Right kidney (tissue), 1 donor: ENCODE measurements at regions not wholly inside any gene's neighbourhood (a gene's known extent, or its start where the extent isn't known, plus 50 kb on each side); places are given as distances from the start of the nearest gene placed in this dataset.
"Not testable (repeated sequence)": the region's sequence is repeated elsewhere in the genome, so short reads cannot be mapped to it uniquely, and the experiment has no call there.

Experiments
- DNase-seq: peaks from one replicate; pipeline ENCODE4 v3.0.0-alpha.2; 2016

- DNase-seq, result no peak
Measured at GRCh38 chr4:111417521-111417920, 727.7 kb upstream of the FAM241A start.

- no peak for DNase-seq
Measured at GRCh38 chr4:111433441-111433840, 711.8 kb upstream of the FAM241A start.

DNA sequence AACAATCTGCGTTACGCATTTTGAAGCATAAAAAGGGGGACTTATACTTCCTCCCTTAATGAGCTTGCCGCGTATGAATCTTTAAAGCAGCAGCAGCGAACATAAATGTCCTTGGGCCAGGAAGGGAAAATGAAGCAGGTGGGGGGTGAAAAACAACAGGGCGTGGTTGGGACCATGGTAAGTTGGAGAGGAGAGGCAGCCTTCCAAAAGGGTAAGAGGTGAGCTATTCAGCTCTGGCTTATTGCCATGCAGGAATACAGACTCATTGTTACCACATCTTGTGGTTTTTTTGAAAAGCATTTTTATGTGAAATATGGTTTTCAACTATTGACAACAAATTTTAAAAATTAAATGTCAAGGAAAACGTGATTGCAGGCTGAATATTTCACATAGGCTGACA is 710.7 kb upstream of the FAM241A start:
- no peak for DNase-seq

- no peak for DNase-seq
Measured at GRCh38 chr4:111435986-111436744, 709.1 kb upstream of the FAM241A start.

GRCh38 chr4:111441687-111442086 is 703.6 kb upstream of the FAM241A start:
- no peak for DNase-seq

DNA sequence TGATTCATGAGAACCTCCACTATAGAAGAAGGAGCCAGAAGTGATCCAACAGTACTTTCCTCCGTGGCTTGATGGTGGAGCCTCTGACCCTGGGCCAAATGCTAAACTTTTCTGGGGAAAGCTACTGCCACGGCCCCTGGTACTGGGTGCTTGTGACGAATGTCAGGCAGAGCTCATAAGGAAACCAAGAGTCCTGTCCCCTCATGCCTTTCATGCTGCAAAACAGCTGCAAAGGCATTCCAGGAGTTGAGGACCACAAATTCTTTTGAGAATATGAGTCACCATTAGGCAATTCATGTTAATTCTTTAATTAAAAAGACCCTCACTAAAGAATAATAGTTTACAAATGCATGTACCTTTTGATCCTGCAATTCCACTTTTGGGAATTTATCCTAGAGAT is 700.4 kb upstream of the FAM241A start:
- not testable (repeated sequence) for DNase-seq

GRCh38 chr4:111449657-111450056 is 695.6 kb upstream of the FAM241A start:
- DNase-seq, result no peak

- DNase-seq, result no peak
Measured at GRCh38 chr4:111450867-111451266, 694.4 kb upstream of the FAM241A start.

- DNase-seq, result no peak
Measured at GRCh38 chr4:111453216-111453615, 692.0 kb upstream of the FAM241A start.

DNA sequence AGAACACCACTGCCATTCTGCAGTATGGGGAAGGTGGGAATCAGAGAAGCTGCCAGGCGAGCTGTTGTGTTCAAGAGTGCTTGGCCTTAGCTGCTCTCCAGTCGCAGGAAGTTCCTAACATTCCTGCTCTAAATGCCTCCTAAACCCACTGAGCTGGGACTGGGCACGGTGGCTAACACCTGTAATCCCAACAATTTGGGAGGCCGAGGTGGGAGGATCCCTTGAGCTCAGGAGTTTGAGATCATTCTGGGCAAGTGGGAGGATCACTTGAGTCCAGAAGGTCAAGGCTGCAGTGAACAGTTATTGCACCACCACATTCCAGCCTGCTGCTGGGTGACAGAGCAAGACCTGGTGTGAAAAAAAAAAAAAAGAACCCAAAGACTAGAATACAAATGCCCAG is 690.3 kb upstream of the FAM241A start:
- DNase-seq, result no peak

DNA sequence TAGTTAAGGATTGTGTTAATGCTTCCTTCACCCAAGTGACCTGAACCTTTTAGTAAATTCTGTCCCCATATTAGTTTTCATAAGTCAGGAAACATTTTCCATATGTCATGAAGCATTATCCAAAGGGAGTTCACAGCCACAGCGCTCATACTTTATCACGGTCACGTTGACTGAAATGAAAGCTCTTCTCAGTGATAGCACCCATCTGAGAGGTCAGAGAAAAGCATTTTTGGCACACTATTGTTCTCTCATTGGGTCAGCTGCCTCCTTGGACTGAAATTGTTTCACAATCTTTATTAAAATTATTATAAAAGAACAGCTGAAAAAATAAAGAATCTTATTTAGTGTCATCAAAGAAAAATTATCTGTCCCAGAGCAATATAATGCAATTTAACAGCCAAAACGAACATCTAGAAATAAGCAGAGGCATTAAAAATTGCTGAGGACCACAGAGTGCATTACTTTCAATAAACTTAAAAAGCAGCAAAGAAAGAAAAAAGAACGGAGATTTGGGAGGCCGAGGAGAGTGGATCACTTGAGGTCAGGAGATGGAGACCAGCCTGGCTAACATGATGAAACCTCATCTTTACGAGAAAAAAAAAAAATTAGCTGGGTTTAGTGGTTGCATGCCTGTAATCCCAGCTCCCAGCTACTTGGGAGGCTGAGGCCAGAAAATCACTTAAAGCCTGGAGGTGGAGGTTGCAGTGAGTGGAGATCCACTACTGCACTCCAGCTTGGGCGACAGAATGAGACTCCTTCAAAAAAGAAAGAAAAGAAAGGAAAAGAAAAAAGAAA is 680.8 kb upstream of the FAM241A start:
- DNase-seq, result no peak

GRCh38 chr4:111466811-111467604 is 678.2 kb upstream of the FAM241A start:
- no peak for DNase-seq

DNA sequence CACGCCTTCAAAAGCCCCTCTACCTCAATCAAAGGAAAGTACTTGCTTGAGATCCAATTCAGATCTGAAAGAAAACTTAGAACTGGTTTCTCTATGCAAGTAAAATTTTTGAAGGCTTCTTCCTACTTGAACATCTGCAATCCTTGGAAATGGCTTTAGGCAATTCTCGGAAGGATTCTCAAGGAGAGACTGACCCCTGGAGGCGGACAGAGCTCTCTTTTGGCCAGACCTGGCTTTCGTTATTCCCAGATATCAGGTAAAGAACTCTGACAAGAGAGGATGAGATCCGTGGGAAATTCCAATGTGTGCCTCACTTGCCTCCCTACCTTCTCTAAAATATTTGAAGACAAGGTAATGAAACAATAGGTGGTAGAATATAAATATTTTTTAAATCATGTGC is 670.3 kb upstream of the FAM241A start:
- DNase-seq, result no peak

DNA sequence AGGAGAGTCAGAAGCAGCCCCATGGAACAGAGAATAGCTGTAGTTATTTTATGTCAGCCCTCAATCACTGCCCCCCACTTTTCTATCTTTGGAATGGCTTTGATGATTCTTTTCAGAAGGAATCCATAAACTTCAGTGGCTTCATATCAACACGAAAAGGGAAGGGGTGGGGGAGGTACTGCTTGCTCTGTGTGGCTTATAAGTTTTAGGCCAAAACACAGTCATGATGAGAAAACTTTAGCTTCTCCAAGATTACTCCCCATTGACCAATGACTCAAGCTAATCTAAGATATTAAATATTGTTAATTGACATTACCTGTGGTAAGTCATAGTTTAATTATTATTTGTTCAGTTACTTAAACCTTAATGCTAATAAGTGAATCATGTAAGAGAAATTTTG is 669.6 kb upstream of the FAM241A start:
- DNase-seq, result no peak

DNA sequence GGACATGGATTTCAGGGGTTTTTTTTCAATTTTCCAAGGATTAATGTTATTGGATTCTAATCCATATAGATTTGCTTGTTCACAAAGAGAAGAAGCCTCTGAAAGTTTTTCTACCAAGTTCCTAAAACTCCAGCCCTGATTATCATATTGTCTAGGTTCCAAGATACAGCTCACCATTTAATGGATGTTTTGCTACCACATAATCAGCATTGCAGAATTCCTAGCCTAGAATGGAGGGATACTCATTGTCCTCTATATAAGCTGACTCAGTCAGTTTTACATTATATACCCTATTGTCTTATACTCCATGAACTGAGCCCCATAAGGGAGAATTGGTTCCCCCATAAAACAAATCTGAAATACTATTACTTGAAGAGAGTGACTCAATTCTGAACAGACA is 664.7 kb upstream of the FAM241A start:
- DNase-seq, result no peak

GRCh38 chr4:111483375-111484169 is 661.7 kb upstream of the FAM241A start:
- DNase-seq, result no peak

DNA sequence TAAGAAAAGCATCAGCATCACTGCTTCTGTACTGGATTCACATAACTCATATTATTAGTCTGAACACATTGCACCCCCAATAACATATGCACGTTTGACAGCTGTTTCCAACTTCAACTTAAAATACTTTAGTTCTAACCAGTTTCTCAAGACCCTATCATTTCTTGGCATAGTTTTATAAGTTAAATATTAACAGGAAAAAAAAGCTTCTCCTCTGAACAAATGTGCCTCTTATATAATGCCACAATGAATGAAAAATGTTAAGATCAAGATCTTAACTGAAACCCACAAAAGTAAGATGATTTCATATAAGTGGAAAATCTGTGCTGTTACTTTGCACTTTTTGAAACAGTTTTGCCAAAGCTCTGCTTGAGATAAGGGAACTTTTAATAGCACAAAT is 652.8 kb upstream of the FAM241A start:
- no peak for DNase-seq

- no peak for DNase-seq
Measured at GRCh38 chr4:111494471-111494870, 650.8 kb upstream of the FAM241A start.

GRCh38 chr4:111494971-111495370 is 650.3 kb upstream of the FAM241A start:
- no peak for DNase-seq

DNA sequence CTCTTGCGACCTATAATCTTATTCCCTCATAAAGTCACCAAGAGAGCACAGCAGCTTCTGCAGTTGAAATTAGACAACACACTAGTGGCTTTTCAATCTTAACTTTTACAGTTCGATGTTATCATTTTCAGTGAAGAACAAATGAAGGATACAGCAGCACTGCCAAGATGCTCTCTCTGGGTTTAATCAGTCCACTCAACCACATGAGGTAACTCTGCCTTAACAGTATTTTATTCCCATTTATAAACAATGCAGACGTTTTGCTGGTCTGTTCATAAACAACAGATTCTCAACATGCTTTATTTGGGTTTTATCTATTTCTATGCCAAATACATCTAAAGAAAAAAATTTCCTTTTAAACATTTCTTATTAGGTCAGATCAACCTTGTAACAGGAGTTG is 646.0 kb upstream of the FAM241A start:
- no peak for DNase-seq

GRCh38 chr4:111499706-111500105 is 645.5 kb upstream of the FAM241A start:
- no peak for DNase-seq

- DNase-seq, result no peak
Measured at GRCh38 chr4:111500858-111501257, 644.4 kb upstream of the FAM241A start.
